GM21825 (cell line): ENCODE measurements at regions not wholly inside any gene's neighbourhood (a gene's known extent, or its start where the extent isn't known, plus 50 kb on each side); places are given as distances from the start of the nearest gene placed in this dataset.

Experiments
- ATAC-seq: cut with Tn5 transposase; IDR thresholded peaks from one replicate; pipeline ENCODE4 v1.9.1; 2021; ENCODE audit warnings: mild to moderate bottlenecking, moderate library complexity; ENCODE audit not compliant: unreplicated experiment

- ATAC-seq, result no peak
These were observed 306.3 kb upstream of the POU3F1 start for GRCh38 chr1:38352869-38353268.

GRCh38 chr1:38347446-38348175 lies 301.0 kb upstream of the POU3F1 start:
- ATAC-seq, result no peak

GRCh38 chr1:38344716-38345115 lies 298.1 kb upstream of the POU3F1 start:
- ATAC-seq, result no peak

GRCh38 chr1:38341694-38342093 lies 295.1 kb upstream of the POU3F1 start:
- no peak for ATAC-seq

GRCh38 chr1:38340409-38340808 lies 293.8 kb upstream of the POU3F1 start:
- no peak for ATAC-seq

- ATAC-seq, result no peak
These were observed 291.1 kb upstream of the POU3F1 start for GRCh38 chr1:38337711-38338110.

GRCh38 chr1:38336961-38337360 lies 290.4 kb upstream of the POU3F1 start:
- no peak for ATAC-seq

GRCh38 chr1:38336301-38336923 lies 289.8 kb upstream of the POU3F1 start:
- no peak for ATAC-seq

- no peak for ATAC-seq
These were observed 288.5 kb upstream of the POU3F1 start for GRCh38 chr1:38334930-38335592.

- no peak for ATAC-seq
These were observed 286.2 kb upstream of the POU3F1 start for GRCh38 chr1:38332649-38333310.

GRCh38 chr1:38331496-38332210 lies 285.1 kb upstream of the POU3F1 start:
- no peak for ATAC-seq

- ATAC-seq, result no peak
These were observed 284.2 kb upstream of the POU3F1 start for GRCh38 chr1:38330799-38331198.

- ATAC-seq, result no peak
These were observed 283.1 kb upstream of the POU3F1 start for GRCh38 chr1:38329644-38330043.

GRCh38 chr1:38328278-38329035 lies 281.9 kb upstream of the POU3F1 start:
- no peak for ATAC-seq

- ATAC-seq, result no peak
These were observed 281.0 kb upstream of the POU3F1 start for GRCh38 chr1:38327559-38327973.

GRCh38 chr1:38326856-38327255 lies 280.3 kb upstream of the POU3F1 start:
- no peak for ATAC-seq

GRCh38 chr1:38326135-38326534 lies 279.5 kb upstream of the POU3F1 start:
- ATAC-seq, result no peak

GRCh38 chr1:38312753-38313152 lies 266.2 kb upstream of the POU3F1 start:
- ATAC-seq, result no peak

GRCh38 chr1:38310079-38310478 lies 263.5 kb upstream of the POU3F1 start:
- no peak for ATAC-seq

GRCh38 chr1:38308780-38309179 lies 262.2 kb upstream of the POU3F1 start:
- no peak for ATAC-seq
